GM19351 (cell line): ENCODE measurements at regions not wholly inside any gene's neighbourhood (a gene's known extent, or its start where the extent isn't known, plus 50 kb on each side); places are given as distances from the start of the nearest gene placed in this dataset.
A peak's percentile ranks its signal among the peaks of the same experiment; 100 is the strongest.

Experiments used
- ATAC-seq: cut with Tn5 transposase; IDR thresholded peaks from one replicate; pipeline ENCODE4 v1.9.1; 2021; ENCODE audit warnings: mild to moderate bottlenecking, moderate library complexity; ENCODE audit not compliant: unreplicated experiment

- peak; percentile 87 for ATAC-seq
Observed at GRCh38 chr7:16975712-16976111, 93.9 kb upstream of the AGR3 start.

GRCh38 chr7:16978358-16979244, 96.8 kb upstream of the AGR3 start:
- ATAC-seq: no peak

- ATAC-seq: no peak
Observed at GRCh38 chr7:16980539-16980938, 98.8 kb upstream of the AGR3 start.

- no peak for ATAC-seq
Observed at GRCh38 chr7:16982640-16983350, 101.0 kb upstream of the AGR3 start.

GRCh38 chr7:16984375-16984774, 102.6 kb upstream of the AGR3 start:
- no peak for ATAC-seq

GRCh38 chr7:16985621-16986020, 103.8 kb upstream of the AGR3 start:
- no peak for ATAC-seq

GRCh38 chr7:16986755-16987154, 105.0 kb upstream of the AGR3 start:
- ATAC-seq: no peak

- no peak for ATAC-seq
Observed at GRCh38 chr7:16989811-16990413, 108.1 kb upstream of the AGR3 start.

- ATAC-seq: no peak
Observed at GRCh38 chr7:16991551-16991950, 109.8 kb upstream of the AGR3 start.

- ATAC-seq: no peak
Observed at GRCh38 chr7:16993543-16993942, 111.8 kb upstream of the AGR3 start.

GRCh38 chr7:16998481-16999051, 116.8 kb upstream of the AGR3 start:
- ATAC-seq: no peak

GRCh38 chr7:16999541-17000267, 117.9 kb upstream of the AGR3 start:
- ATAC-seq: no peak

GRCh38 chr7:17005271-17005670, 123.5 kb upstream of the AGR3 start:
- no peak for ATAC-seq

GRCh38 chr7:17007841-17008240, 126.1 kb upstream of the AGR3 start:
- no peak for ATAC-seq

- no peak for ATAC-seq
Observed at GRCh38 chr7:17009007-17009719, 127.4 kb upstream of the AGR3 start.

GRCh38 chr7:17009933-17010332, 128.2 kb upstream of the AGR3 start:
- no peak for ATAC-seq

- ATAC-seq: no peak
Observed at GRCh38 chr7:17010637-17011300, 129.0 kb upstream of the AGR3 start.

GRCh38 chr7:17013204-17013603, 131.4 kb upstream of the AGR3 start:
- no peak for ATAC-seq

GRCh38 chr7:17014686-17015085, 132.9 kb upstream of the AGR3 start:
- ATAC-seq: no peak

GRCh38 chr7:17015598-17016031, 133.8 kb upstream of the AGR3 start:
- ATAC-seq: no peak
